22Rv1 (cell line): ENCODE measurements at regions not wholly inside any gene's neighbourhood (a gene's known extent, or its start where the extent isn't known, plus 50 kb on each side); places are given as distances from the start of the nearest gene placed in this dataset.

ENCODE experiments used
- H3K27ac ChIP-seq: fragments of 450-650 bp; 2 replicates; pipeline ENCODE4 v1.5.1; 2017
- CTCF ChIP-seq: fragments of 450-650 bp; IDR thresholded peaks from 2 replicates; pipeline ENCODE4 v1.5.1; 2017; ENCODE audit warnings: mild to moderate bottlenecking
- ZFX ChIP-seq: fragments of 450-650 bp; IDR thresholded peaks from 2 replicates; pipeline ENCODE4 v1.6.1; 2017; ENCODE audit warnings: antibody characterized with exemption, borderline replicate concordance

- no peak for TF ChIP-seq ZFX
- no peak for TF ChIP-seq CTCF
- no peak overlapping the region for H3K27ac ChIP-seq
These were observed 236.1 kb downstream of the FSCB start for GRCh38 chr14:44271006-44271405.

- no peak overlapping the region for H3K27ac ChIP-seq
- TF ChIP-seq ZFX (no peak), CTCF (no peak)
These were observed 241.8 kb downstream of the FSCB start for GRCh38 chr14:44265246-44265645.

DNA sequence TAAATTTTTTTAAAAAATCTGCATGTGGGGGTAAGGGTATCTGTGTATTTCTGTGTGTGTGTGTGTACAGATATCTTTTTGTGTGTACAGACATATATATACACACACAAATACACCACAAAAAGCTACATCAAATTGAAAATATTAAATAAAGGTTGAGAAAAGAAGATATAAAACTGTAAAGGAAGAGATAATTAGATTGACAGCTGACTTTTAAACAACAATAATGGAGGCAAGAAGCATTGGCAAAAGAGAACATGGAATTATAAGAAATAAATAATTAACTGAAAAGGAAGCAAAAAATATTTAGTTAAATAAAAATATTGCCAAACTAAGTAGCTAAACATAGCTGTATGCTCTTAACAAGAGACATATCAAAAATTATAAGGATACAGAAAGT lies 291.4 kb downstream of the FSCB start:
- TF ChIP-seq CTCF (no peak), ZFX (no peak)

GRCh38 chr14:44211718-44212117 lies 295.4 kb downstream of the FSCB start:
- no peak overlapping the region for H3K27ac ChIP-seq
- TF ChIP-seq ZFX (no peak), CTCF (no peak)

More for the DNA sequence above, 291.4 kb downstream of the FSCB start:
- no peak overlapping the region for H3K27ac ChIP-seq

DNA sequence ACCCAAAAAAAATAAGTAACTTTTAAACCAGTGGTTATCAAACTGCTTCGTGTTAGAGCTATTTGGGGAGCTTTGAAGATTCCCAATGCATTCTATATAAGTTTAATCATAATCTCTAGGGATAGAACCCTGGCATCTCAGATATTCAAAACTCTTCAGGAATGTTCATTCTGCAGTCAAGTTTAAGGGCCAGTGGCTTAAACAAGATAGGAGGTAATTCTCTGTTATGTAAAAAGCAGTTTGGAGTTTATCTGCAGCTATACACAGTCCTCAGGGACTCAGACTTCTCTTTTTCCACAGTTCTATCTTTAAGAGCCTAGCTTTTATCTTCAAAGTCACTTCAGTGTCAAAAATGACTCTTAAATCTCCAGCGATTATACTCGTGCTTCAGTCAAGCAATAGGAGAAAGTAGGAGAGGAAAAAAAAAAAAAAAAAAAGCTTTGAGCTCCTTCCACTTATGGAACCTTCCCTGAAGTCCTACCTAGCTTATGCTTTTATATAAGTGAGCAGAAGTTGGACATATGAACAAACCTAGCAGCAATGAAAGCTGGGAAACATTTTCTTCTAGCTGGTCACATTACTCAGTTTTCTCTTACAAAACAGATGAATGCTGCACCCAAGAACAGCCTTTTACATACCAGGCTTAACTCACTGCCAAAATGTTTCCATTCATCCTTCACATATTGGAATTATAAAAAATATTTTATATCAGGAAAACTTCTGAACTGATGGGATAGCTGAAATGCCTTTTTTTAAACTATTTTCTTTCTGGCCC lies 302.8 kb downstream of the FSCB start:
- TF ChIP-seq CTCF (no peak), ZFX (no peak)
- no peak overlapping the region for H3K27ac ChIP-seq

DNA sequence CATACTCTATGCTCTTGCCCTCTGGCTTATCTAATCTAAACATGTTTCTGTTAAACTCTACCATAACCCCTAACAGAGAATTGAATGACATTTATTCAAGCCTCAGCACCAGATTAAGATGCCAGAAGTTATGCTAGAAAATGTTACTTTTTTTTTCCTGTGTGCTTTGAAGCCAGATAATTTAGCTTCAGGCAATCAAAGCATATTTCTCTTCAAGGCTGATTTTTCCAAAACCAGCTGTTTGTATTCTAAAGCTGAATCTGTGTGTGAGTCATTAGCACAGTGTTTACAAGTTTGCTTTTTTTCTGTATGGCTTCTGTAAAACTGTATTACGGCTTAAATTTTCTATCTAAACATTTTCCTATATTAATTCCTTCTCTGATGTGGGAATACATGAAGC lies 326.1 kb downstream of the FSCB start:
- TF ChIP-seq CTCF (no peak), ZFX (no peak)
- H3K27ac ChIP-seq: no peak overlapping the region

- no peak overlapping the region for H3K27ac ChIP-seq
- TF ChIP-seq ZFX (no peak), CTCF (no peak)
These were observed 336.5 kb downstream of the FSCB start for GRCh38 chr14:44170556-44170955.
